SK-N-SH (cell line): ENCODE measurements at regions not wholly inside any gene's neighbourhood (a gene's known extent, or its start where the extent isn't known, plus 50 kb on each side); places are given as distances from the start of the nearest gene placed in this dataset.

Experiments
- CTCF ChIA-PET: fragments of 300-600, 350-600 bp; formaldehyde crosslinking; extraction: SDS; loops from one replicate; lab custom pipeline; 2021; lab: Yijun Ruan, JAX
- POLR2A ChIA-PET: fragments of 350-600 bp; sonication (Branson Sonifier 250); formaldehyde crosslinking; extraction: SDS; loops from one replicate; lab custom pipeline; 2020; ENCODE audit warnings: antibody characterized with exemption, inconsistent platforms; lab: Yijun Ruan, JAX
- DNase-seq: peaks from one replicate; pipeline ENCODE4 v3.0.0; 2012
- H2AFZ ChIP-seq: fragments of 200-600 bp; sonication (generic); 2 replicates; pipeline ENCODE4 v1.8.1; 2016; ENCODE audit warnings: antibody characterized with exemption, mild to moderate bottlenecking, low read depth
- H3F3A ChIP-seq: fragments of 200-600 bp; sonication (generic); replicated peaks from 2 replicates; pipeline ENCODE3; 2016; ENCODE audit warnings: antibody characterized with exemption, mild to moderate bottlenecking; ENCODE audit not compliant: insufficient read depth
- H3K27ac ChIP-seq, 2 experiments: fragments of 200-500 bp in 1 of 2; fragments of 200-600 bp in 1 of 2; sonication (Bioruptor generic) in 1 of 2; sonication (generic), shearing (Covaris generic) in 1 of 2; 2 replicates each; pipeline versions ENCODE4 v1.5.1 to v1.6.1; 2014 to 2016; ENCODE audit warnings: low read depth in 2 of 2, inconsistent platforms in 1 of 2, low read length in 1 of 2, mild to moderate bottlenecking in 1 of 2, mixed read lengths in 1 of 2
- H3K27me3 ChIP-seq: fragments of 200-600 bp; sonication (generic), shearing (Covaris generic); 2 replicates; pipeline ENCODE4 v1.6.1; 2016; ENCODE audit warnings: mixed run types; ENCODE audit not compliant: insufficient read depth
- H3K36me3 ChIP-seq, 2 experiments: fragments of 200-500 bp in 1 of 2; fragments of 200-600 bp in 1 of 2; sonication (Bioruptor generic) in 1 of 2; sonication (generic) in 1 of 2; replicated peaks in 1 of 2; 2 replicates each; pipeline versions ENCODE3 to v1.5.1; 2014 to 2016; ENCODE audit warnings: low read length in 1 of 2, mild to moderate bottlenecking in 1 of 2; ENCODE audit not compliant: insufficient read depth in 2 of 2, control insufficient read depth in 1 of 2
- H3K4me1 ChIP-seq, 2 experiments: fragments of 200-500 bp in 1 of 2; fragments of 200-600 bp in 1 of 2; sonication (Bioruptor generic) in 1 of 2; sonication (generic), shearing (Covaris generic) in 1 of 2; 2 replicates each; pipeline versions ENCODE4 v1.5.1 to v1.6.1; 2014 to 2016; ENCODE audit warnings: low read depth in 1 of 2, low read length in 1 of 2, mixed run types in 1 of 2; ENCODE audit not compliant: insufficient read depth in 2 of 2, control insufficient read depth in 1 of 2
- H3K4me2 ChIP-seq: fragments of 200-600 bp; sonication (generic), shearing (Covaris generic); 2 replicates; pipeline ENCODE4 v1.6.1; 2017; ENCODE audit warnings: mixed run types
- H3K4me3 ChIP-seq, 2 experiments: fragments of 200-500 bp in 1 of 2; fragments of 200-600 bp in 1 of 2; sonication (Bioruptor generic) in 1 of 2; sonication (generic), shearing (Covaris generic) in 1 of 2; 2 replicates each; pipeline versions ENCODE4 v1.5.1 to v1.8.1; 2014 to 2016; ENCODE audit warnings: low read depth in 2 of 2, inconsistent platforms in 1 of 2, low read length in 1 of 2, mild to moderate bottlenecking in 1 of 2, mixed read lengths in 1 of 2, moderate library complexity in 1 of 2
- H3K79me2 ChIP-seq: fragments of 200-600 bp; sonication (generic); 2 replicates; pipeline ENCODE4 v1.8.1; 2017; ENCODE audit warnings: mild to moderate bottlenecking; ENCODE audit not compliant: insufficient read depth
- H3K9ac ChIP-seq: fragments of 200-600 bp; sonication (generic); 2 replicates; pipeline ENCODE4 v1.6.1; 2017; ENCODE audit warnings: mixed run types
- H3K9me2 ChIP-seq: fragments of 200-600 bp; sonication (generic); 2 replicates; pipeline ENCODE4 v1.6.1; 2017; ENCODE audit warnings: mixed run types
- H3K9me3 ChIP-seq: fragments of 200-600 bp; sonication (generic); 2 replicates; pipeline ENCODE4 v1.6.1; 2017; ENCODE audit warnings: mixed run types, mild to moderate bottlenecking, moderate library complexity
- H4K20me1 ChIP-seq: fragments of 200-600 bp; sonication (generic); 2 replicates; pipeline ENCODE4 v1.6.1; 2017; ENCODE audit warnings: mild to moderate bottlenecking, mixed run types; ENCODE audit not compliant: insufficient read depth
- EP300 ChIP-seq, 2 experiments: IDR thresholded peaks; 2 replicates each; pipeline versions ENCODE4 v1.4.0 to v1.6.1; 2012; ENCODE audit warnings: borderline replicate concordance in 1 of 2, low read depth in 1 of 2, low read length in 1 of 2
- EZH2phosphoT487 ChIP-seq: fragments of 200-600 bp; sonication (generic); IDR thresholded peaks from 2 replicates; pipeline ENCODE4 v1.6.1; 2017; ENCODE audit warnings: low read depth, mixed run types, mild to moderate bottlenecking, antibody characterized with exemption, moderate library complexity, borderline replicate concordance
- FOXJ3 ChIP-seq: sonication (generic); formaldehyde crosslinking; IDR thresholded peaks from 2 replicates; pipeline ENCODE4 v1.5.1; 2020; ENCODE audit warnings: mild to moderate bottlenecking, missing genetic modification reagents
- GATA2 ChIP-seq: sonication (generic); formaldehyde crosslinking; IDR thresholded peaks from 2 replicates; pipeline ENCODE4 v1.5.0; 2020; ENCODE audit warnings: mild to moderate bottlenecking, missing genetic modification reagents
- MXI1 ChIP-seq: IDR thresholded peaks from 2 replicates; pipeline ENCODE4 v1.6.1; 2012; ENCODE audit warnings: mild to moderate bottlenecking, low read depth, low read length, improper control_type of control experiment
- NFIC ChIP-seq: IDR thresholded peaks from 2 replicates; pipeline ENCODE4 v1.4.0; 2012; ENCODE audit warnings: borderline replicate concordance
- NRF1 ChIP-seq: IDR thresholded peaks from 2 replicates; pipeline ENCODE4 v1.6.1; 2012; ENCODE audit warnings: low read depth, mild to moderate bottlenecking, low read length
- PBX3 ChIP-seq: IDR thresholded peaks from 2 replicates; pipeline ENCODE4; 2012
- SIN3A ChIP-seq: IDR thresholded peaks from 2 replicates; pipeline ENCODE4 v1.6.1; 2012; ENCODE audit warnings: low read depth, mild to moderate bottlenecking, low read length, moderate library complexity, borderline replicate concordance
- SMC3 ChIP-seq: IDR thresholded peaks from 2 replicates; pipeline ENCODE4 v1.6.1; 2012; ENCODE audit warnings: low read depth, low read length, improper control_type of control experiment
- TAF1 ChIP-seq: IDR thresholded peaks from 2 replicates; pipeline ENCODE4 v1.6.1; 2012; ENCODE audit warnings: low read depth, mild to moderate bottlenecking, low read length, moderate library complexity, borderline replicate concordance
- USF1 ChIP-seq: IDR thresholded peaks from 2 replicates; pipeline ENCODE4 v1.4.0; 2012; ENCODE audit warnings: low read depth, borderline replicate concordance
- USF2 ChIP-seq: fragments of 150-350 bp; IDR thresholded peaks from 2 replicates; pipeline ENCODE4 v1.6.1; 2017; ENCODE audit warnings: antibody characterized with exemption, low read length, low read depth, borderline replicate concordance
- ZBTB33 ChIP-seq: IDR thresholded peaks from 2 replicates; pipeline ENCODE4 v1.4.0; 2012; ENCODE audit warnings: low read depth, borderline replicate concordance
- WGBS: methylation state at CpG from one replicate; pipeline ENCODE4 v1.1.6; 2017; ENCODE audit warnings: low lambda C conversion rate; 5-methylcytosine and 5-hydroxymethylcytosine counted together

GRCh38 chr6:139659711-139660110, 285.3 kb upstream of the CITED2 start:
- Histone ChIP-seq H3K27ac (no peak overlapping the region), H3F3A (no peaks in the 10 kb centered on the region), H3K79me2 (no peaks in the 10 kb centered on the region), H3K9ac (no peak overlapping the region), H3K4me3 (no peak overlapping the region), H3K4me2 (no peak overlapping the region), H3K27me3 (no peaks in the 10 kb centered on the region), H4K20me1 (no peaks in the 10 kb centered on the region), H3K9me3 (no peaks in the 10 kb centered on the region), H3K36me3 (no peaks in the 10 kb centered on the region), H3K9me2 (no peaks in the 10 kb centered on the region), H2AFZ (no peak overlapping the region), H3K4me1 (no peaks in the 10 kb centered on the region)
- 29% methylated on average over 2 of the region's 2 CpGs for WGBS
- no peak for TF ChIP-seq EZH2phosphoT487
- TF ChIP-seq SIN3A: no peak
- TF ChIP-seq ZBTB33: no peak
- TF ChIP-seq USF1: no peak
- no peak for TF ChIP-seq FOXJ3 (CRISPR knock-in tag)
- TF ChIP-seq NFIC: no peak
- no peak for TF ChIP-seq MXI1
- POLR2A ChIA-PET: no interaction called here
- DNase-seq: no peak
- CTCF ChIA-PET: no interaction called here

- no peaks in the 10 kb centered on the region for H3K36me3 ChIP-seq
- no peak overlapping the region for H3K4me3 ChIP-seq
- no peaks in the 10 kb centered on the region for H4K20me1 ChIP-seq
- no peak for DNase-seq
- POLR2A ChIA-PET: no interaction called here
- 38% methylated on average over 3 of the region's 3 CpGs for WGBS
- H2AFZ ChIP-seq: no peak overlapping the region
- H3K9me2 ChIP-seq: no peaks in the 10 kb centered on the region
- no peak overlapping the region for H3K4me2 ChIP-seq
- H3K27me3 ChIP-seq: no peaks in the 10 kb centered on the region
- CTCF ChIA-PET: no interaction called here
- no peaks in the 10 kb centered on the region for H3F3A ChIP-seq
- no peak overlapping the region for H3K9ac ChIP-seq
- H3K27ac ChIP-seq: no peak overlapping the region
- H3K9me3 ChIP-seq: no peaks in the 10 kb centered on the region
- TF ChIP-seq SMC3 (no peak), GATA2 (CRISPR knock-in tag) (no peak), MXI1 (no peak)
- no peaks in the 10 kb centered on the region for H3K79me2 ChIP-seq
- no peaks in the 10 kb centered on the region for H3K4me1 ChIP-seq
Observed at GRCh38 chr6:139659196-139659595, 284.7 kb upstream of the CITED2 start.

GRCh38 chr6:139657119-139657518, 282.7 kb upstream of the CITED2 start:
- no peak overlapping the region for H3K9ac ChIP-seq
- no peaks in the 10 kb centered on the region for H3F3A ChIP-seq
- no peaks in the 10 kb centered on the region for H3K36me3 ChIP-seq
- ChIA-PET POLR2A (no interaction called here), CTCF (no interaction called here)
- TF ChIP-seq MXI1 (no peak), SMC3 (no peak), NRF1 (no peak), USF2 (no peak), EP300 (IDR thresholded peaks at IDR 0.05; ENCODE audit: borderline replicate concordance in 1 of 2, low read depth in 1 of 2, low read length in 1 of 2) (no peak), TAF1 (no peak), PBX3 (no peak), NFIC (no peak)
- no peaks in the 10 kb centered on the region for H3K27me3 ChIP-seq
- no peak overlapping the region for H3K4me2 ChIP-seq
- no peaks in the 10 kb centered on the region for H3K4me1 ChIP-seq
- no peaks in the 10 kb centered on the region for H3K9me3 ChIP-seq
- H3K4me3 ChIP-seq: no peak overlapping the region
- no peaks in the 10 kb centered on the region for H3K9me2 ChIP-seq
- H2AFZ ChIP-seq: no peak overlapping the region
- H3K27ac ChIP-seq: no peak overlapping the region
- no peaks in the 10 kb centered on the region for H3K79me2 ChIP-seq
- whole genome bisulfite sequencing: 84% methylated on average over 1 of the region's 1 CpG
- no peak for DNase-seq
- no peaks in the 10 kb centered on the region for H4K20me1 ChIP-seq
